HCT116 (cell line): ENCODE measurements at regions not wholly inside any gene's neighbourhood (a gene's known extent, or its start where the extent isn't known, plus 50 kb on each side); places are given as distances from the start of the nearest gene placed in this dataset.

Experiments used
- ATAC-seq: fragments of 200-7000 bp; cut with Tn5 transposase; 2 replicates; pipeline ENCODE4 v1.9.1; 2020; ENCODE audit warnings: mild to moderate bottlenecking, moderate library complexity
- BruUV-seq: library from RNA; stranded (reverse); fragments of 400-500 nt; replicated peaks from 2 replicates; lab custom pipeline; 2021; lab: Mats Ljungman, UMichigan
- CTCF ChIA-PET: fragments of 300-600 bp; sonication (Branson Sonifier 250); formaldehyde crosslinking; loops from one replicate; lab custom pipeline; 2021; ENCODE audit warnings: antibody characterized with exemption; lab: Charles Lee
- POLR2A ChIA-PET: fragments of 300-600, 350-600 bp; sonication (Branson Sonifier 250); formaldehyde crosslinking; loops from one replicate; lab custom pipeline; 2021; ENCODE audit warnings: antibody characterized with exemption; lab: Charles Lee
- RAD21 ChIA-PET, 2 experiments: fragments of 300-600 bp; sonication (Branson Sonifier 250); formaldehyde crosslinking; loops; one replicate each; lab custom pipeline; 2023; ENCODE audit warnings: low total read pairs in 2 of 2; ENCODE audit not compliant: uncharacterized antibody in 2 of 2, unreplicated experiment in 2 of 2, low non-redundant PET in 1 of 2; lab: Charles Lee
- DNase-seq: peaks from one replicate; pipeline ENCODE4 v3.0.0-alpha.2; 2010; ENCODE audit warnings: low read depth, low spot score
- H2AFZ ChIP-seq: fragments of 200-600 bp; shearing (Covaris generic), sonication (generic); 2 replicates; pipeline ENCODE4 v1.6.1; 2017; ENCODE audit warnings: low read depth, mixed run types, mixed read lengths, antibody characterized with exemption, low read length; ENCODE audit not compliant: poor library complexity, severe bottlenecking
- H3K27ac ChIP-seq: 2 replicates; pipeline ENCODE4 v1.5.1; 2012; ENCODE audit warnings: low read depth, low read length
- H3K27me3 ChIP-seq: fragments of 200-600 bp; sonication (generic); 2 replicates; pipeline ENCODE4 v1.6.1; 2016; ENCODE audit warnings: mixed run types, low read length, mixed read lengths; ENCODE audit not compliant: insufficient read depth
- H3K36me3 ChIP-seq, 2 experiments: fragments of 200-500 bp in 1 of 2; fragments of 200-600 bp in 1 of 2; sonication (Bioruptor generic) in 1 of 2; sonication (generic) in 1 of 2; 2 replicates each; pipeline versions ENCODE4 v1.5.1 to v1.6.1; 2014 to 2016; ENCODE audit warnings: low read length in 2 of 2, inconsistent platforms in 1 of 2, mixed read lengths in 1 of 2, mixed run types in 1 of 2; ENCODE audit not compliant: insufficient read depth in 2 of 2, control insufficient read depth in 1 of 2
- H3K4me1 ChIP-seq, 2 experiments: fragments of 200-600 bp in 1 of 2; sonication (generic) in 1 of 2; 2 replicates each; pipeline versions ENCODE4 v1.5.1 to v1.6.1; 2012 to 2017; ENCODE audit warnings: low read length in 2 of 2, inconsistent platforms in 1 of 2, mild to moderate bottlenecking in 1 of 2, mixed read lengths in 1 of 2, mixed run types in 1 of 2, moderate library complexity in 1 of 2; ENCODE audit not compliant: insufficient read depth in 2 of 2, control insufficient read depth in 1 of 2
- H3K4me2 ChIP-seq: fragments of 200-600 bp; sonication (generic); 2 replicates; pipeline ENCODE4 v1.6.1; 2017; ENCODE audit warnings: mixed run types, low read length, mixed read lengths
- H3K4me3 ChIP-seq, 2 experiments: fragments of 200-600 bp in 1 of 2; sonication (generic) in 1 of 2; replicated peaks in 1 of 2; 2 replicates each; pipeline ENCODE4 v1.5.1; 2011 to 2016; ENCODE audit warnings: low read length in 2 of 2, control low read depth in 1 of 2, low read depth in 1 of 2, mild to moderate bottlenecking in 1 of 2, mixed read lengths in 1 of 2, mixed run types in 1 of 2
- H3K79me2 ChIP-seq: fragments of 200-600 bp; sonication (generic); 2 replicates; pipeline ENCODE4 v1.6.1; 2017; ENCODE audit warnings: mild to moderate bottlenecking, mixed run types, low read length, moderate library complexity, mixed read lengths; ENCODE audit not compliant: insufficient read depth
- H3K9ac ChIP-seq: fragments of 200-600 bp; sonication (generic); 2 replicates; pipeline ENCODE4 v1.6.1; 2016; ENCODE audit warnings: low read length, mixed read lengths
- H3K9me2 ChIP-seq: fragments of 200-600 bp; sonication (generic), shearing (Covaris generic); 2 replicates; pipeline ENCODE4 v1.6.1; 2017; ENCODE audit warnings: mixed run types, mild to moderate bottlenecking, moderate library complexity; ENCODE audit not compliant: insufficient read depth
- H3K9me3 ChIP-seq, 2 experiments: fragments of 200-500 bp in 1 of 2; fragments of 200-600 bp in 1 of 2; sonication (Bioruptor generic) in 1 of 2; sonication (generic) in 1 of 2; 2 replicates each; pipeline ENCODE4 v1.6.1; 2014 to 2017; ENCODE audit warnings: low read length in 2 of 2, mixed read lengths in 2 of 2, inconsistent platforms in 1 of 2, low read depth in 1 of 2, mild to moderate bottlenecking in 1 of 2, mixed run types in 1 of 2, moderate library complexity in 1 of 2; ENCODE audit not compliant: control insufficient read depth in 1 of 2, insufficient read depth in 1 of 2
- H4K20me1 ChIP-seq: fragments of 200-600 bp; sonication (generic), shearing (Covaris generic); 2 replicates; pipeline ENCODE4 v1.6.1; 2017; ENCODE audit warnings: mixed run types, mild to moderate bottlenecking, moderate library complexity; ENCODE audit not compliant: insufficient read depth
- ATF3 ChIP-seq: IDR thresholded peaks from 2 replicates; pipeline ENCODE4 v1.6.1; 2012
- CBX3 ChIP-seq: IDR thresholded peaks from 2 replicates; pipeline ENCODE4 v1.6.1; 2012; ENCODE audit warnings: low read depth
- CTCF ChIP-seq, 3 experiments: fragments of 200-600 bp in 1 of 3; sonication (generic) in 1 of 3; IDR thresholded peaks in 2 of 3; conservative IDR thresholded peaks in 1 of 3; 2 replicates each; pipeline ENCODE4 v1.5.1; 2012 to 2017; ENCODE audit warnings: low read depth in 2 of 3, low read length in 2 of 3, antibody characterized with exemption in 1 of 3, borderline replicate concordance in 1 of 3, control low read depth in 1 of 3, mild to moderate bottlenecking in 1 of 3, mixed read lengths in 1 of 3, mixed run types in 1 of 3, moderate library complexity in 1 of 3; ENCODE audit not compliant: insufficient read depth in 1 of 3
- EGR1 ChIP-seq: IDR thresholded peaks from 2 replicates; pipeline ENCODE4 v1.6.1; 2012; ENCODE audit warnings: low read depth
- ELF1 ChIP-seq: IDR thresholded peaks from 2 replicates; pipeline ENCODE4 v1.6.1; 2012; ENCODE audit warnings: low read depth, borderline replicate concordance
- EZH2 ChIP-seq: fragments of 200-600 bp; sonication (generic); IDR thresholded peaks from 2 replicates; pipeline ENCODE4 v1.6.1; 2017; ENCODE audit warnings: antibody characterized with exemption, mixed run types
- EZH2phosphoT487 ChIP-seq: fragments of 200-600 bp; IDR thresholded peaks from 2 replicates; pipeline ENCODE4 v1.6.1; 2018; ENCODE audit warnings: antibody characterized with exemption, borderline replicate concordance
- FOSL1 ChIP-seq: IDR thresholded peaks from 2 replicates; pipeline ENCODE4 v1.6.1; 2012; ENCODE audit warnings: low read depth
- JUND ChIP-seq: IDR thresholded peaks from 2 replicates; pipeline ENCODE4 v1.6.1; 2012
- POLR2AphosphoS5 ChIP-seq: IDR thresholded peaks from 2 replicates; pipeline ENCODE4 v1.6.1; 2011; ENCODE audit warnings: mild to moderate bottlenecking, low read depth, low read length, moderate library complexity
- RAD21 ChIP-seq: IDR thresholded peaks from 2 replicates; pipeline ENCODE4 v1.6.1; 2012; ENCODE audit warnings: low read depth, mild to moderate bottlenecking
- SP1 ChIP-seq: IDR thresholded peaks from 2 replicates; pipeline ENCODE4 v1.6.1; 2012; ENCODE audit warnings: low read depth
- SRF ChIP-seq: IDR thresholded peaks from 2 replicates; pipeline ENCODE4 v1.6.1; 2012; ENCODE audit warnings: low read depth
- TCF7L2 ChIP-seq: IDR thresholded peaks from 2 replicates; pipeline ENCODE4 v1.7.0; 2011; ENCODE audit warnings: borderline replicate concordance, inconsistent platforms; ENCODE audit not compliant: insufficient read depth, insufficient read length; ENCODE audit errors: extremely low read depth
- YY1 ChIP-seq: IDR thresholded peaks from 2 replicates; pipeline ENCODE4 v1.6.1; 2011; ENCODE audit warnings: low read length, low read depth, moderate library complexity, mild to moderate bottlenecking; ENCODE audit not compliant: insufficient replicate concordance; ENCODE audit errors: extremely low read depth
- ZFX ChIP-seq: fragments of 450-650 bp; IDR thresholded peaks from 2 replicates; pipeline ENCODE4 v1.6.1; 2017
- ZNF274 ChIP-seq: fragments of 200-500 bp; sonication (Bioruptor generic); IDR thresholded peaks from 2 replicates; pipeline ENCODE4 v1.6.1; 2014; ENCODE audit warnings: mild to moderate bottlenecking, low read depth, low read length, inconsistent platforms
- intact Hi-C: fragments of 100-400 bp; cut with micrococcal nuclease; formaldehyde crosslinking; loops from 2 replicates; pipeline ENCODE4 v1.10.0; 2022
- TF ChIP-seq, protein P1 (sequence below): IDR thresholded peaks from 2 replicates; pipeline ENCODE4 v1.6.1; 2012; ENCODE audit warnings: low read depth

- TF ChIP-seq ATF3 (no peak), EZH2 (no peak), CBX3 (no peak)
Measured at GRCh38 chr10:4675808-4676207, 150.2 kb upstream of the AKR1E2 start (continued).

DNA sequence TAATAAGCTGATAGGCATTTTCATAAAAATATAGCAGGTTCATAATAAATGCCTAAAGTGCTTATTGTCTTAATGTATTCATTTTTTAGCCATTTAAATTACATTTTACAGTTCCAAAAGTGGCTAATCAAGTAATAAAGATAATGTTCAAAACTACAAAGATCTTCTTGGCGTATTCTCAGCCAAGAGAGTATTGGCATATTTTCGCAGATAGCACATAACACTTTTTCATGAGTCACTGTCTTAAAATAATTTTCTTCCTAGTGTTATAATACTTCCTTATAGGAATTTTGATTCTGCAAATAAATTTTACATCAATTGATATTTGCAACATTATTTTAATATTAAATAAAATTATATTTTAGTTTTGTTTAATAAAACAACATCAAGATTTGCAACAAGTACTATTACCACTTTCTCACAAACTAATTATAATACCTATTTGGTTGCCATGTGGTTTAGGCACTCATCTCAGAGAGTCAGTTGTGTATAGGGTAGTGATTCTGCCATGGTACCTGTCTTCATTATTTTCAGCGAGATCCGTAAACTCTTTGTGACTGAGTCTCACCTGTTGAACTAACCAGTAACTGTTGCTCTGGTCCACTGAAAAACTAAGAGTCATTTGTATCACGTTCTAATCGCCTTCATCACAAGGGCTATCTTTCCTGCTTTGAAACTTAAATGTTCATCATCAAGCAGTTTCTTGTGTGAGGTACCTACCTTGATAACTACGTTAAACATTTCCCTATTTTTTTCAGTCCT is 152.5 kb upstream of the AKR1E2 start:
- no peak for TF ChIP-seq RAD21
- TF ChIP-seq YY1: no peak
- TF ChIP-seq FOSL1: no peak
- no peak for TF ChIP-seq POLR2AphosphoS5
- no peak for TF ChIP-seq ZNF274
- TF ChIP-seq EZH2phosphoT487: no peak
- TF ChIP-seq JUND: no peak
- no peak for TF ChIP-seq ELF1
- TF ChIP-seq EGR1: no peak
- TF ChIP-seq SP1: no peak
- no peak for TF ChIP-seq CTCF (IDR thresholded peaks at IDR 0.05 in 2 of 3, conservative IDR thresholded peaks at IDR 0.05 in 1 of 3; ENCODE audit: borderline replicate concordance in 1 of 3, insufficient read depth in 1 of 3, low read depth in 2 of 3, low read length in 2 of 3)
- TF ChIP-seq, protein P1, sequence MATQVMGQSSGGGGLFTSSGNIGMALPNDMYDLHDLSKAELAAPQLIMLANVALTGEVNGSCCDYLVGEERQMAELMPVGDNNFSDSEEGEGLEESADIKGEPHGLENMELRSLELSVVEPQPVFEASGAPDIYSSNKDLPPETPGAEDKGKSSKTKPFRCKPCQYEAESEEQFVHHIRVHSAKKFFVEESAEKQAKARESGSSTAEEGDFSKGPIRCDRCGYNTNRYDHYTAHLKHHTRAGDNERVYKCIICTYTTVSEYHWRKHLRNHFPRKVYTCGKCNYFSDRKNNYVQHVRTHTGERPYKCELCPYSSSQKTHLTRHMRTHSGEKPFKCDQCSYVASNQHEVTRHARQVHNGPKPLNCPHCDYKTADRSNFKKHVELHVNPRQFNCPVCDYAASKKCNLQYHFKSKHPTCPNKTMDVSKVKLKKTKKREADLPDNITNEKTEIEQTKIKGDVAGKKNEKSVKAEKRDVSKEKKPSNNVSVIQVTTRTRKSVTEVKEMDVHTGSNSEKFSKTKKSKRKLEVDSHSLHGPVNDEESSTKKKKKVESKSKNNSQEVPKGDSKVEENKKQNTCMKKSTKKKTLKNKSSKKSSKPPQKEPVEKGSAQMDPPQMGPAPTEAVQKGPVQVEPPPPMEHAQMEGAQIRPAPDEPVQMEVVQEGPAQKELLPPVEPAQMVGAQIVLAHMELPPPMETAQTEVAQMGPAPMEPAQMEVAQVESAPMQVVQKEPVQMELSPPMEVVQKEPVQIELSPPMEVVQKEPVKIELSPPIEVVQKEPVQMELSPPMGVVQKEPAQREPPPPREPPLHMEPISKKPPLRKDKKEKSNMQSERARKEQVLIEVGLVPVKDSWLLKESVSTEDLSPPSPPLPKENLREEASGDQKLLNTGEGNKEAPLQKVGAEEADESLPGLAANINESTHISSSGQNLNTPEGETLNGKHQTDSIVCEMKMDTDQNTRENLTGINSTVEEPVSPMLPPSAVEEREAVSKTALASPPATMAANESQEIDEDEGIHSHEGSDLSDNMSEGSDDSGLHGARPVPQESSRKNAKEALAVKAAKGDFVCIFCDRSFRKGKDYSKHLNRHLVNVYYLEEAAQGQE: no peak
- TF ChIP-seq SRF: no peak
- no peak for TF ChIP-seq ZFX
- TF ChIP-seq TCF7L2: no peak
- no peak overlapping the region for H3K4me2 ChIP-seq
- H3K9ac ChIP-seq: peak overlapping the region; percentile 32; the same call in 1 of the 2 replicates
- BruUV-seq: no TSS peak
- ChIA-PET CTCF (interaction anchor here (1.0 kb wide), 1 partner anchor 17 kb away, joined by 3 read pairs; no protein-coding TSS in a partner anchor), RAD21 (no interaction called here), POLR2A (no interaction called here)
- ATAC-seq (no peak), DNase-seq (no peak)
- intact Hi-C loops: loop anchor here (5.0 kb wide), 1 partner anchor 94 kb away; no protein-coding TSS in a partner anchor
- H3K79me2 ChIP-seq: no peaks in the 10 kb centered on the region
- H3K4me3 ChIP-seq: no peak overlapping the region
- no peaks in the 10 kb centered on the region for H4K20me1 ChIP-seq
- no peak overlapping the region for H3K27ac ChIP-seq
- H3K9me2 ChIP-seq: no peaks in the 10 kb centered on the region
- no peaks in the 10 kb centered on the region for H3K27me3 ChIP-seq
- H3K9me3 ChIP-seq: no peaks in the 10 kb centered on the region
- H3K36me3 ChIP-seq: no peaks in the 10 kb centered on the region
- H2AFZ ChIP-seq: peak overlapping the region; percentile 30
- peaks cover 10 to 53% of the 10 kb centered on the region in 2 experiments for H3K4me1 ChIP-seq
